ENCODE measurements at regions not wholly inside any gene's neighbourhood (a gene's known extent, or its start where the extent isn't known, plus 50 kb on each side); places are given as distances from the start of the nearest gene placed in this dataset.

DNA sequence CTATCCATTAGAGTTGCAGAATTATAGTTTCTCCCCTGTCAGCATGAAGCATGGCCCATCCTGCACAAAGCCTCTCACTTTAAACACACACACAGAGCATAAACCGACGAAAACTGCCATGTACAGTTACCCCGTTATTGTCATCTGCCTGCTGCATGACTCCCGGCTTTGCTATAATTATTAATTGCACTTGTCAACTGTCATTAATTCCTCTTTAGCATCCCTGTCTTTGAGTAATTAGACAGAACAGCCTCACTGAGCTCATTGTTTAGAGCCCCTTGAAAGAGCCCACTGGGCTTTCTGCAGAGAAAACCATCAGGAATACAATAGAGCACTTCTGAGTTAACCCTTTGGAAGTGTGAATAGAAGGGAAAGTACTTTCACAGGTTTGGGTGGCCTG is 307.2 kb upstream of the SOX5 start:
- Histone ChIP-seq H3K27ac (replicated peaks) (no peak overlapping the region), H3K4me3 (replicated peaks; ENCODE audit: insufficient read depth, low read length) (no peak overlapping the region), H3K27me3 (ENCODE audit: insufficient read depth, poor library complexity, severe bottlenecking) (no peaks in the 10 kb centered on the region)
- no peak for DNase-seq (ENCODE audit: low read depth in 1 of 2, low spot score in 1 of 2)
- no peak for TF ChIP-seq SPI1 (IDR thresholded peaks at IDR 0.05; ENCODE audit: borderline replicate concordance, low read depth)
- TF ChIP-seq GABPA (IDR thresholded peaks at IDR 0.05; ENCODE audit: low read depth), result no peak
- no peak for TF ChIP-seq POLR2AphosphoS5 (IDR thresholded peaks at IDR 0.05; ENCODE audit: low read depth)
- TF ChIP-seq, protein P1, sequence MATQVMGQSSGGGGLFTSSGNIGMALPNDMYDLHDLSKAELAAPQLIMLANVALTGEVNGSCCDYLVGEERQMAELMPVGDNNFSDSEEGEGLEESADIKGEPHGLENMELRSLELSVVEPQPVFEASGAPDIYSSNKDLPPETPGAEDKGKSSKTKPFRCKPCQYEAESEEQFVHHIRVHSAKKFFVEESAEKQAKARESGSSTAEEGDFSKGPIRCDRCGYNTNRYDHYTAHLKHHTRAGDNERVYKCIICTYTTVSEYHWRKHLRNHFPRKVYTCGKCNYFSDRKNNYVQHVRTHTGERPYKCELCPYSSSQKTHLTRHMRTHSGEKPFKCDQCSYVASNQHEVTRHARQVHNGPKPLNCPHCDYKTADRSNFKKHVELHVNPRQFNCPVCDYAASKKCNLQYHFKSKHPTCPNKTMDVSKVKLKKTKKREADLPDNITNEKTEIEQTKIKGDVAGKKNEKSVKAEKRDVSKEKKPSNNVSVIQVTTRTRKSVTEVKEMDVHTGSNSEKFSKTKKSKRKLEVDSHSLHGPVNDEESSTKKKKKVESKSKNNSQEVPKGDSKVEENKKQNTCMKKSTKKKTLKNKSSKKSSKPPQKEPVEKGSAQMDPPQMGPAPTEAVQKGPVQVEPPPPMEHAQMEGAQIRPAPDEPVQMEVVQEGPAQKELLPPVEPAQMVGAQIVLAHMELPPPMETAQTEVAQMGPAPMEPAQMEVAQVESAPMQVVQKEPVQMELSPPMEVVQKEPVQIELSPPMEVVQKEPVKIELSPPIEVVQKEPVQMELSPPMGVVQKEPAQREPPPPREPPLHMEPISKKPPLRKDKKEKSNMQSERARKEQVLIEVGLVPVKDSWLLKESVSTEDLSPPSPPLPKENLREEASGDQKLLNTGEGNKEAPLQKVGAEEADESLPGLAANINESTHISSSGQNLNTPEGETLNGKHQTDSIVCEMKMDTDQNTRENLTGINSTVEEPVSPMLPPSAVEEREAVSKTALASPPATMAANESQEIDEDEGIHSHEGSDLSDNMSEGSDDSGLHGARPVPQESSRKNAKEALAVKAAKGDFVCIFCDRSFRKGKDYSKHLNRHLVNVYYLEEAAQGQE (IDR thresholded peaks at IDR 0.05; ENCODE audit: insufficient replicate concordance, low read depth), result no peak
- TF ChIP-seq, protein P2, sequence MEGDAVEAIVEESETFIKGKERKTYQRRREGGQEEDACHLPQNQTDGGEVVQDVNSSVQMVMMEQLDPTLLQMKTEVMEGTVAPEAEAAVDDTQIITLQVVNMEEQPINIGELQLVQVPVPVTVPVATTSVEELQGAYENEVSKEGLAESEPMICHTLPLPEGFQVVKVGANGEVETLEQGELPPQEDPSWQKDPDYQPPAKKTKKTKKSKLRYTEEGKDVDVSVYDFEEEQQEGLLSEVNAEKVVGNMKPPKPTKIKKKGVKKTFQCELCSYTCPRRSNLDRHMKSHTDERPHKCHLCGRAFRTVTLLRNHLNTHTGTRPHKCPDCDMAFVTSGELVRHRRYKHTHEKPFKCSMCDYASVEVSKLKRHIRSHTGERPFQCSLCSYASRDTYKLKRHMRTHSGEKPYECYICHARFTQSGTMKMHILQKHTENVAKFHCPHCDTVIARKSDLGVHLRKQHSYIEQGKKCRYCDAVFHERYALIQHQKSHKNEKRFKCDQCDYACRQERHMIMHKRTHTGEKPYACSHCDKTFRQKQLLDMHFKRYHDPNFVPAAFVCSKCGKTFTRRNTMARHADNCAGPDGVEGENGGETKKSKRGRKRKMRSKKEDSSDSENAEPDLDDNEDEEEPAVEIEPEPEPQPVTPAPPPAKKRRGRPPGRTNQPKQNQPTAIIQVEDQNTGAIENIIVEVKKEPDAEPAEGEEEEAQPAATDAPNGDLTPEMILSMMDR (IDR thresholded peaks at IDR 0.05; ENCODE audit: insufficient read depth, low read length), result no peak

DNA sequence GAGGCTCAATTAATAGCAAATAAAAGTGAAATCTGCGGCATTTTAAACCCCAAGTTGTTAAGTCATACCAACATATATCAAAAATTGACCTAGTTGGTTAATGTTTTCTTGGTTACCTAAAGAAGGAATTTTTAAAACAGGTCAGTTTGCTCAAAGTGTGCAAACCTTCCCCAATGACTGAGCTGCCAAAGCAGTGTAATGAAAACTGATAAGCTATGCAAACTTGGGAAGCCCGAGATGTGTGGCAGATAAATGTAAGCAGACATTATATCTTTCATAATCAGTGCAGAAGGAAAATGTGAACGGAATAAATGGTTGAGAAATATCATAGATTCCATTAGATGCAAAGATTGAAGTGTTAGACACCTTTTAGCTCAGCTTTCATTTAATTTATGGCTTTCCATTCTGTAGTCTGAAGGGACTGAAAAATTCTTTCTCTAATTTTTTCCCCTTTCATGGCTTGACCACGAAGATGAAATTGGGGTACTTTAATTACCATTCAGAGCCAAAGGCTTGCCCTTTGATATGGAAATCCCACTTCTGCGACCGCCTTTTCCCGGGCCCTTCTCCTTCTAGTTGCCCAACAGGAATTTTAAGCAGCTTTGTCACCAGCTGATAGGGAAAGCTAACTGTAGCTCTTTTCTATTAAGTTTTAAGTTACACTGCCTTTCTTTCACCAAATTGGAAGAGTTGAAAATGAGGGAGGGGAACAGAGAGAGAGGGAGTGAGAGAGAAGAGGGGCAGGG is 306.6 kb upstream of the SOX5 start:
- no peak for DNase-seq (ENCODE audit: low read depth in 1 of 2, low spot score in 1 of 2)
- Histone ChIP-seq H3K27ac (replicated peaks) (no peak overlapping the region), H3K4me3 (replicated peaks; ENCODE audit: insufficient read depth, low read length) (no peak overlapping the region), H3K27me3 (ENCODE audit: insufficient read depth, poor library complexity, severe bottlenecking) (no peaks in the 10 kb centered on the region)
- TF ChIP-seq, protein P2 (IDR thresholded peaks at IDR 0.05; ENCODE audit: insufficient read depth, low read length), result no peak
- no peak for TF ChIP-seq SPI1 (IDR thresholded peaks at IDR 0.05; ENCODE audit: borderline replicate concordance, low read depth)
- TF ChIP-seq, protein P1 (IDR thresholded peaks at IDR 0.05; ENCODE audit: insufficient replicate concordance, low read depth), result no peak
- no peak for TF ChIP-seq POLR2AphosphoS5 (IDR thresholded peaks at IDR 0.05; ENCODE audit: low read depth)
- no peak for TF ChIP-seq GABPA (IDR thresholded peaks at IDR 0.05; ENCODE audit: low read depth)

DNA sequence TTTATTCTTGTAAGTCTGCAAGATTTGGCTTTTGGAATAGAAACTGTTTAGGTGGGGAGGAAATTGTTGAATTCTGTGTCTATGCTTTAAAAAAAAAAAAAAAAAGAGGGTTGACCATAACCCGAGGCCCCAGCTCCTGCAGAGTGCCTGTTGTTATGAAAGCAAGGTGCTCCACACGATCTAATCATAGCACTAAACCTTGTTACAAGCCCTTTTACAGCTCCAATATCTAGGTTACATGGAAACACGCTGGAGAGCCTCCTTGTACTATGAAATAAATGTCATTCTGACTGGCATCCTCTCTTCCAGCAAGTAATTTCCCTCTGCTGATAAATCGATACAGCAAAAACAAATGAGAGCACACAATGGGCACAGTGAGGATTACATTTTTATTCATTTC is 303.1 kb upstream of the SOX5 start:
- Histone ChIP-seq H3K4me3 (replicated peaks; ENCODE audit: insufficient read depth, low read length) (no peak overlapping the region), H3K27ac (replicated peaks) (no peak overlapping the region), H3K27me3 (ENCODE audit: insufficient read depth, poor library complexity, severe bottlenecking) (no peaks in the 10 kb centered on the region)
- TF ChIP-seq, protein P2 (IDR thresholded peaks at IDR 0.05; ENCODE audit: insufficient read depth, low read length), result no peak
- TF ChIP-seq GABPA (IDR thresholded peaks at IDR 0.05; ENCODE audit: low read depth), result no peak
- no peak for TF ChIP-seq SPI1 (IDR thresholded peaks at IDR 0.05; ENCODE audit: borderline replicate concordance, low read depth)
- no peak for DNase-seq (ENCODE audit: low read depth in 1 of 2, low spot score in 1 of 2)

DNA sequence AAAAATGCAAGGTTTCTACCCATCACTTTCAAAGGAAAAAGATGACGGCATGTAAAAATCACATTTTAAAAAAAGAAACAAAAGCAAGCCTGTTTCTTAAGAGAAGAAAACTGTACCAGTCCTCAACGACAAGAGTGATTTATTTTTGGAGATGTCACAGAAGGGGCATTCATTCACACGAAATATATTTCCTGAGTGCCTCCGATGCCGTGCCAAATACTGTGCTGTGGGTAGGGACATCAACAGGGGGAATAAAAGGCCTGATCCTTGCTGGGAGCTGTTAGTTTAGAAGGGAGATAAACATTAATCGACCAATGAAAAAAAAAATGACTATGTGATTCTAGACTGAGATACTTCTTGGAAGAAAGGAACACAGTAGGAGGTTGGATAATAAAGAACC is 297.5 kb upstream of the SOX5 start:
- no peaks in the 10 kb centered on the region for H3K27me3 ChIP-seq (ENCODE audit: insufficient read depth, poor library complexity, severe bottlenecking)
- no peak for DNase-seq (ENCODE audit: low read depth in 1 of 2, low spot score in 1 of 2)
- H3K4me3 ChIP-seq (replicated peaks; ENCODE audit: insufficient read depth, low read length), result no peak overlapping the region
- H3K27ac ChIP-seq (replicated peaks), result no peak overlapping the region
- TF ChIP-seq POLR2AphosphoS5 (IDR thresholded peaks at IDR 0.05; ENCODE audit: low read depth), result no peak
- TF ChIP-seq, protein P2 (IDR thresholded peaks at IDR 0.05; ENCODE audit: insufficient read depth, low read length), result no peak
- no peak for TF ChIP-seq GABPA (IDR thresholded peaks at IDR 0.05; ENCODE audit: low read depth)
- TF ChIP-seq, protein P1 (IDR thresholded peaks at IDR 0.05; ENCODE audit: insufficient replicate concordance, low read depth), result no peak
- no peak for TF ChIP-seq SPI1 (IDR thresholded peaks at IDR 0.05; ENCODE audit: borderline replicate concordance, low read depth)
